Left colon (tissue), 2 donors: ENCODE measurements at regions not wholly inside any gene's neighbourhood (a gene's known extent, or its start where the extent isn't known, plus 50 kb on each side); places are given as distances from the start of the nearest gene placed in this dataset.
"Not testable (repeated sequence)": the region's sequence is repeated elsewhere in the genome, so short reads cannot be mapped to it uniquely, and the experiment has no call there.

Experiments used
- ATAC-seq: fragments of 200-7000 bp; cut with Tn5 transposase; one replicate; pipeline ENCODE4 v1.9.1; 2020; ENCODE audit warnings: mild to moderate bottlenecking, moderate library complexity
- DNase-seq, 2 donors: peaks; one replicate each; pipeline ENCODE4 v3.0.0-alpha.2; 2020
- intact Hi-C, 2 donors: fragments of 100-400 bp; cut with DNase I in 1 of 2; cut with micrococcal nuclease in 1 of 2; formaldehyde crosslinking; loops; one replicate each; pipeline versions ENCODE4 v1.11.2 to v1.14.0; 2022; cut with DNase I, micrococcal nuclease
- donor health status: DM: no; HTN: no; CAD: no.
- donor health status: DM: yes; HTN: yes; CAD: no.

DNA sequence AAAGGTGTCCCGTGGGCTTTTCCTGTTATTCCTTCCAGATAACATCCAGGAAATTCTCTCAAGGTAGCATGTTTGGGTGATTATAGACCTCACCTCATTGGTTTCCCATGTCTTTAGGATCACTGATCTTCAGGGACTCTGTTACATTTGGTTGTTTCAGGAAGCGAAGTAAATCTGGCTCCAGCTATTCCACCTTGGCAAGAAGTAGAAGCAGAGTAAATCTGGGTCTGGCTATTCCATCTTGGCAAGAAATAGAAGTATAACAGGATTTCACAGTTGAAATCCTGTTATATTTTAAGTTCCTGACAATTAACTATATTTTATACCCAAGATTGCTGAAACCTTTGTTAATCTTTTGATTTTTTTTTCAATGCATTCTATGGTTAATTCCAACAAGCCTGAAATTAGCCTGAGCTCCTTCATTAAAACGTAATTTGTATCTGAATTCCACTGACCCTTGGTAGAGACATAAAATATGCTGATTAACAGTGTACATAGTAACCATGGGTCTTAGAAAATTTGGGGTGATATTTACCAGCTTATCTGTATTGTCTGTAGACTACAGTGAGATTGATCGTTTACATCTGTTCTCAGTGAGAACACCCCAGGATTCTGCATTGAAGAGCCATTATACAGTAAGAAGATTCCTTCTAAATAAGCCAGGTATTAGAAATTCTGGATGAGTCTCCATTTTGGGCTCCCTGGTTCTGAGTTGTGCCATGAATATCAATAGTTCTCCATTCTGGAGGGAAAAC lies 267.6 kb upstream of the SLITRK6 start:
- intact Hi-C loops = no loop called here
- no peak for DNase-seq
- ATAC-seq = no peak

DNA sequence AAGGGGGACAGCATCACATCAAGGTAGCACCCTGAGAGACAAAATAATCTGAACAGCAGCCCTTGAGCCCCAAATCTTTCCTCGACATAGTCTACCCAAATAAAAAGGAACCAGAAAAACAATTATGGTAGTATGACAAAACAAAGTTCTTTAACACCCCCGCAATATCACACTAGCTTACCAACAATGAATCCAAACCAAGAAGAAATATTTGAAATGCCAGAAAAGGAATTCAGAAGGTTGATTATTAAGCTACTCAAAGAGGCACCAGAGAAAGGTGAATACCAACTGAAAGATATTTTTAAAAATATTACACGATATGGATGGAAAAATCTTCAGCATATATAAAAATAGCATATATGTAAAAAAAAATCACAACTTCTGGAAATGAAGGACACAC lies 252.9 kb upstream of the SLITRK6 start:
- intact Hi-C loops = no loop called here
- ATAC-seq = no peak
- no peak for DNase-seq

DNA sequence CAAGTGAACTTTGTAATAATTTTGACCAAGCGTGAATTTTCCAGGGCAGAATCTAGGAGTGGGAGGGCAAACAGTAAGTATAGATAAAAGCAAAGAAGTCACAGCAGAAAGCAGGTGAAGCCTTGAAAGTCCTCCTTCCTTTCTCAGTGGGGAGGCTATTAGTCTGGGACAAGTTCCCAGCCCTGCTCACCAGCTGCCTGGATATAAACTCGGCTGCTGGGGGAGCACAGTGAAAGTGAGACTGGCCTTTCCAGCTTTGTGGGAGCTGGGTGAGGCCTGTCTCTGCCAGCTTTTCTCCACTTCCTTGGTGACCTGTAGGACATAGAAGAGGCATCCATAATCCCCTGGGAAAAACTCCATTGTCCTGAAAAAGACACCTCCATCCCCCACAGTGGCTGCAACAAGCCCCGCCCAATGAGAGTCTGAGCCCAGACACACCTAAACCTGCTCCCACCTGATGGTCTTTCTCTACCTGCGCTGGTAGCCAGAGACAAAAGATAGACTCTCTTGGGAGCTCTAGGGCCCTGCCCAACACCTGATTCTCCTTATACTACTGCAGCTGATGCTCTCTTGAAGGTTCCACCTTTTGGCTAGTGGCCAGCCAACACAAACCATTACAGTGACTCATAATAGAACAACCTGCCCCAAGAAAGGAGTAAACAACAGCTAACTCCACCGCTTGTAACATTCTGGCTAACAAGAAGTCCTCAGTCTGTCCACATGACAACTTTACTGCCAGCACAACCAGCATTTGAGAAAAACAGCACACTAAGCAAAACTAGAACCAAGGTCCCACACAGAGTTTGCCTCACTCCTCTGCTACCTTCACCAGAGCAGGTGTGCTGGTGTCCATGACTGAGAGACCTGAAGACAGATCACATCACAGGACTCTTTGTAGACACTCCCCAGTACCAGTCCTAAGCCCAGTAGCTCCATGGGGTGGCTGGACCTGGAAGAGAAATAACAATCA lies 252.2 kb upstream of the SLITRK6 start:
- DNase-seq = peak in 1 of 2 donors; percentile 26
- intact Hi-C loops = no loop called here

DNA sequence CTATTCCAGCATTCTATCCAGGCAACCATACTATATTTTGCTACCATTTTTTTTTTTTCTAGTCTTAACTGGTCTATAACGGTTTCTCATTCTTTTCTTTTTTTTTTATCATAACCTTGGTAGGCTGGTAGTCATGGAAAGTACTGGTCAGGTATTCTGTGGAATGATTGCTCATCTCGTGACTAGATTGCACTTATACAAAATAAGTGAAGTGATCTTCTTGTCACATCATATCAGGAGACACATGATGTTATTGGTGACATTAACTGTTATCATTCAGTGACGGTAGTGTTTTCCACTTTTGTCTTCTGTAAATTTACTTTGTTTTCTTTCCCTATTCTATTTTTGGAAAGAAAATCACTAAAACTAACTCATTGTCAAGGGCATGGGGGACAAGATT lies 239.3 kb upstream of the SLITRK6 start:
- DNase-seq = no peak
- intact Hi-C loops = no loop called here
- ATAC-seq = no peak

More for the DNA sequence above, 252.2 kb upstream of the SLITRK6 start:
- no peak for ATAC-seq

DNA sequence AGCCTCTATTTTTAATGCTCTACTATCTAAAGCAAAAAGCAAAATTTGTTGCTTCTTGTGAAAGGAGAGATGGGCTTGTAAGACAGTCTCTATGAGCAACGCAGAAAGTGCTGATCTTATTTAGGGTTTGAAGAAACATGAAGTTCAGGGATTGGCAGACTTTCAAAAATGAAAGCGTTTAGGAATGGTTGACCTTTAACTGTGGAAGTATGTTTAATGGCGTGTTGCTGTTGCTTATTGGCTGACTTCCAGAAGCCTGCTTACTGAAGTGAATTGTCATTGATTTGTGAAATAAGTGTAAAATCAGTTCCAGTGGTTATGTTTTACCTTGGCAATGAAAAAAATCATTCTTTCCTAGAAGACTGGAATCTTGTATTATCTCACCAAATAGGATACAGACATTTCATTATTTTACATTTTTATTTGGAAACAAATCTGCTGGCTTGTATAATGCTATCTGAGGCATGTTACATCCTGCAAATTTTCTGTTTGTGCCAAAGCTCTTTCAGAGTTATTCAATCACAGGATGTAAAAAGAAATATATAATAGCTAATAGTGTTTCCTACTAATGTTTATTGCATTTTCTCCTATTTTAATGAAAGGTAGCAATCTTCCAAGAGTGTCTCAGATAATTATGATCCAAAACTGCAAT lies 221.3 kb upstream of the SLITRK6 start:
- intact Hi-C loops = no loop called here
- DNase-seq = no peak

DNA sequence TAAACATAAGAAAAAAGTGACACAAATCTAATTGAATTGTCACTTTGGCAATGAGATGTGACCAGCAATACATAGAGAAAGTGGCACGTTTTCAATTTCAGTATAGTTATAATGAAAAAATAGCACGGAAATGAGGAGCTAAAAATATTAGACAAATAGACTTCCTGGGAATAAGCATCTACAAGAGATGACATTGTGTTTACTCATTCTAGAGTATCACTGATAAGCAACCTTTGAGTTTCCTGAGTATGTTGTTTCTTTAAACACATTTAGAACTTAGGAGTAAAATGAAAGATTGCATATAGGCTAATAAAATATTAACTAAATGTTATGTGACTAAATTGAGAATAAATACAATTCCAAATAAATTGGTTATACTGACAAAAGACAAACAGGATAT lies 207.1 kb upstream of the SLITRK6 start:
- intact Hi-C loops = no loop called here
- ATAC-seq (no peak), DNase-seq (no peak)

More for the DNA sequence above, 221.3 kb upstream of the SLITRK6 start:
- ATAC-seq = no peak

DNA sequence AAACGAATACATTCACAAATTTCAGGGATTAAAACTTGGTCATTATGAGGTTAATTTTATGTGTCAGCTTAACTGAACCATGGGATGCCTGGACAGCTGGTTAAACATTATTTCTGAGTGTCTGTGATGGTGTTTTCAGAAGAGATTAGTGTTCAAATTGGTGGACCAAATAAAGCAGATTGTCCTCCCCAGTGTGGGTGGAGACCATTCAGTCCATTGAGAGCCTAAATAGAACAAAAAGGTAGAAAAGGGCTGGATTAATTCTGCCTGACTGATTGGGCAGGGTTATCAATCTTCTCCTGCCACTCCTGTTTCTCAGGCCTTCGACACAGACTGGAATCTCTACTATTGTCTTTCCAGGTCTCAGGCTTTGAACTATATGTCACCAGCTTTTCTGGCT lies 203.8 kb upstream of the SLITRK6 start:
- intact Hi-C loops = no loop called here
- no peak for ATAC-seq
- no peak for DNase-seq

DNA sequence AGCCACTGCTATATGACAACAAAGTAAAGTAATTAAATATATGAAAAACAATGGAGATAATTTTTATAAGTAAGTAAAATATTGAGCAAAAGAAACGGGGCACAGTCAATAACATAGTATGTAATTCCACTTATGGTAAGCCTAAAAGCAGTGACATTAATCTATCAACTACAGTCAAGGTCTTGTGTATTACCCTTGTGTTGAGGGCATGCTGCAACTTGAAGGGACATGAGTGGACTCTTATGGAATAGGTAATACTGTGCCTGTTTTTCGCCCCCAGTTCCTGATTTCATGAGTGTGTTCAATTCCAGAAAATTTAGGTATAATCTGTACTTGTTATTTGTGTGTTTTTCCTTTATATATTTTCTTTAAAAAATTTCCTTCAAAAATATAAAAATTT lies 201.3 kb upstream of the SLITRK6 start:
- DNase-seq (no peak), ATAC-seq (no peak)
- intact Hi-C loops = no loop called here

DNA sequence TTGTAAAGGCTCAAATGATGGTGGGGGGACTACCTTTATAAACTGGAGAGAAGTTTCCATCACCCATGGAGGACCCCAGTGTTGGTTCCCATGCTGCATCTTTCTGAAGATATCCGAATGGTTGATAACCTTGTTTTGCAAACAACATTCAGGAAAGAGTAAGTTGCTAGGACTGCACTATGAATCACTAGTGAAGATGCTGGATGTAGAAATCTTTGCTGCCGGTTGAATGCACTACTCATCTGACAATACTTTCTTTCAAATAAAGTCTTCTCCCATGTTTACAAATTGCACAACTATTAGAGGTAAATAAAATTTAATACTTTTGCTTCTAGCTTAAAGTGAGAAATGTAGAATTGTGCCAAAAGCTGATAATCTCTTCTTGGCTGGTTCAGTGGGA lies 198.4 kb upstream of the SLITRK6 start:
- no peak for DNase-seq
- intact Hi-C loops = no loop called here
- ATAC-seq = no peak

DNA sequence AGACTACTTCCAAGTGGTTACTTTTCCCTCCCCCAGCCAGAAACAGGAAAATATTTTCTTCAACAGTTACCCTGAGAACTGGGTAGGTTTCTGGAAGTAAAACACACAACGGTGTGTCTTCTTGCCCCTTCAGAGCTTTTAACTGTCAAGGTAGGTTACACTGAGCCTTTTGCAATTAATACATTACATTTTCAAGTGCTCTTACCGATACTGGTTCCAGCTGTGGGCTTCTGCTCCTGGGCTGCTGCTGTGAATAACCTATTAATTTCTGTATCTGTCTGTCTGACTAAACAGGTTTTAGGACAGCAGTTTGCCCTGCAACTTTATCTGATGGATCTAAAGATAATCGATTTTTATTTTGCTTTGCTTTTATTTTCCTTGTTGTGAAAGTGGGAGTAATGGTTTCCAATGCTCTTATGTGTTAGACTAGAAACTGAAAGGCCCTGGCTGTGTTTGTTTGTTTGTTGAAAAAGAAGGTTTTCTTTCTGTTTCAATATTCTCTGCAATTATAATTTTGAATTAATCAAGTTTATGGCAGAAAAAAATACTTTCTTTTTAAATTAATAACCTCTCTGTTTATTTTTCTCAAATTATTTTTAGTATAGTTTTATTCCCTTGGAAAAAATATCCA lies 196.7 kb upstream of the SLITRK6 start:
- intact Hi-C loops = no loop called here
- DNase-seq = no peak
- no peak for ATAC-seq

DNA sequence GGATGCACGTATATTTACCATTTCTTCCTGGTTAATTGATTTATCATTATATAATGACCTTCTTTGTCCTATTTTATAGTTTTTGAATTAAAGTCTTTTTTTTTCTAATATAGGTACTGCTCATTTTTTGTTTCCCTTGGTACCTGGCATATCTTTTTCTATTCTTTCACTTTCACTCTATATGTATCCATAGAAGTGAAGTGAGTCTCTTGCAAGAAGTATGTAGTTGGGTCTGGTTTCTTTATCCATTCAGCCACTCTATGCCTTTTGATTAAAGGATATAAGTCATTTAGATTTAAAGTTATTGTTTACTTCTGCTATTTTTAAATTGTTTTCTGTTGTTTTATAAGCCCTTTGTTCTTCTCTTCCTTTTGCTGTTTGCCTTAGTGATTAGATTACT lies 194.3 kb upstream of the SLITRK6 start:
- intact Hi-C loops = no loop called here
- DNase-seq (no peak), ATAC-seq (no peak)

DNA sequence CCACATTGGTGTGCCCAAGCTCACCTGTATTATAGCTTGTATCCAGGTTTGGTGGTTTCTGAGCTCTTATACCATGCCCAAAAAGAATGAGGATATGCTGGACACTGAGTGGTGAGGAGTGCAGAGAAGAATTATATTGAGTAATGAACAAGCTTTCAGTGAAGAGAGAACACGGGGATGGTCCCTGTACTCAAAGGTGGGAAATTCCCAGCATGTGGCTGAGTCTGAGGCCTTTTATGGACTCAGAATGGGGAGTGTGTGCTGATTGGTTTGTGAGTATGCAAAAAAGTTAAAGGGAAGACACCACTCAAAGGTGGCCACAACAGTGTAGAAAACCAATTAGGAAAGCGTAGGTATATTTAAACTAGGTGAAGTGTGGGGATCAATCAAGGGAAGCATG lies 191.2 kb upstream of the SLITRK6 start:
- intact Hi-C loops = no loop called here
- ATAC-seq (no peak), DNase-seq (no peak)

DNA sequence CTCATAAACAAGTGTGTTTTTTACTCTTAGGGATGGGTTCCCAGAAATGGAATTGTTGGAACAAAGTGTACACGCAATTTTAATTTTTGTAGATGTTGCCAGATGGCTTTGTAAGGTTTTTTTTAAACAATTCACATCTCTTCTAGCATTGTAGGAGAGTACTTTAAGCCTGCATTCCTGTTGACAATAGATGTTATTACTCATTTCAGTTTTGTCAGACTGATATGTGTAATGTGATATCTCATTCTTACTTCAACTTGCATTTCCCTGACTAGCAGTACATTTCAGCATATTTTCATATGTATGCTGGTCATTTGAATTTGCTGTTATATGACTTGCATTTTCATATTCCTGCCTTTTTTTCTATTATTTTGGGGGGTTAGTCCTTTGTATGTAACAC lies 186.6 kb upstream of the SLITRK6 start:
- no peak for DNase-seq
- ATAC-seq = no peak
- intact Hi-C loops = no loop called here

DNA sequence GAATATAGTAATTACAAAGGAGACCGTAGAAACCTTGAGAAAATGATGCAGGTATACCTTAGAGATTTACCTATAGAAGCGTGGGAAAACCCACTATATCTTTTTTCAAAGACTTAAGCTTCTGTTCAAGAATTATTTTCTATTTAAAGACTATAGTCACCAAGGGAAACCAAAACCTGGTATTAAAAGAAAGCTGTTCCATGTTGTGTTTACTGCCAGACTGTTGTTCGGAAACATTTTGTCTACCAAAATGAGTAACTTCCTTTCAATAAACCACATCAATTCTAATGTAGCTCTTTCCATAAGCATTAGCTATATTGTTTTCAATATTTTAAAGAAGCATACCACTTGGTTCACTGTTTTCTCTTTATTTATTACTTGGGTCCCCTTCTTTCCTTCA lies 182.9 kb upstream of the SLITRK6 start:
- ATAC-seq (no peak), DNase-seq (no peak)
- intact Hi-C loops = no loop called here

DNA sequence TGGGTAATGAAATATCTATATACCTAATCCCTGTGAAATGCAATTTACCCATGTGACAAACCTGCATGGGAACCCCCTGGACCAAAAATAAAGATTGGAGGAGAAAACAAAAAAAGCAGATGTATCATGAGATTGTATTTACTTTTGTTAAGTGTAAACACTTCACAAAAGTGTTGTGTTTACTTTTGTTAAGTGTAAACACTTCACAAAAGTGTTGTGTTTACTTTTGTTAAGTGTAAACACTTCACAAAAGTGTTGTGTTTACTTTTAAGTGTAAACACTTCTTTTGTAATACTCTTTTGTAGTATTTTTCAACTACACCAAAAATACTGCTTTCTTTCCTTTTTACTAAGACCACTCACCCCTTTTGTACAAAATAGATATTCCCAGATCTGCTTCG lies 181.2 kb upstream of the SLITRK6 start:
- intact Hi-C loops, DNase-seq, ATAC-seq: not testable (repeated sequence)

DNA sequence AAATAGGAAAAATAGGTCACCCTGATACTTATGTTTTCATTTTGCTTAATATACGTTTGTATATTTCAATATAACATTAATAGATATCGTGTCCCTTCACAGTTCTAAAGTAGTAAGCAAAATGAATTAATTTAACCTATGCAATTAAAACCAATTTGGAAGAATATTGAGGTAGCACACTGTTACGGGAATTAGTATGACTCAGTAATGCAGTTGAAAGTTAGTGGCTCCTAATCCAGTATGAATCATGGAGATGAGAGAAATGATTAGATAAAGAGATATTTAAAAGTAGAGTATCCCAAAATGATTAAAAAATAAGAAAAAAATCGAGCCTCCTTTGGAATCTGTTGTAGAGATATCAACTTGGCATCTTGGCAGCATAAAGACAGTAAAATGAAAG lies 177.0 kb upstream of the SLITRK6 start:
- no peak for ATAC-seq
- intact Hi-C loops = no loop called here
- no peak for DNase-seq

DNA sequence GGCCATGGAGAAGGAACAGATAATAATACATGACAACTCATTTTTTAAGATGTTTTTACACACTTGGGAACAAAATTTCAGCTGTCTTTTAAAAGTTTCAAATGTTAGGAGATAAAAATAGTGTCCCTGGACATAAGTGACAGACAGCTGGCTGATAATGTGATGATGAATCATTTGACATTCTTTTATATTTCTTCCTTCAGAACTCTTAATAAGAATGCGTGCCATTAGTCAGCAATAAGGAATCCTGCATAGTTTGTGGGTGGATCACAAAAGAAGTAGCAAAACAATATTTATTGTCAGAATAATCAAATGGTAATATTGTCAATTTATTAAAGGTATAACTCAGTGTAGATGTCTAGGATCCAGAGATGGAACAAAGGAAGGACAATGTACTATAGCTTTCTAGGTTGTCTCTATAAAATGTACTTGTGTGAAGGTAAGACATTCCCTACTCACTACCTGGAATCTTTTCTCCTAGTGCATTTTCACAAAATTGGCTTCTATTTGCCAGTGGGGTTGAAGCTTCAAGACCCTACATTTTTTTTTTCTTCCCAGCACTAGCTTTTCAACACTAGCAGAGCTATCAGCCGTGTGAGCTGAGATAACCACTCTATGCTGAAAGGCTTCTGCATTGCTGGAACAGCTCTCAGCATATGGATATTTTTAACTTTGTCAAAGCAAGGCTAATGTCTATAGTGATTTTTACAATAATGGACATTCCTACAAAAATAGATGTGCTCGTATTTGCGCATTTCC lies 175.6 kb upstream of the SLITRK6 start:
- ATAC-seq (no peak), DNase-seq (no peak)
- intact Hi-C loops = no loop called here

DNA sequence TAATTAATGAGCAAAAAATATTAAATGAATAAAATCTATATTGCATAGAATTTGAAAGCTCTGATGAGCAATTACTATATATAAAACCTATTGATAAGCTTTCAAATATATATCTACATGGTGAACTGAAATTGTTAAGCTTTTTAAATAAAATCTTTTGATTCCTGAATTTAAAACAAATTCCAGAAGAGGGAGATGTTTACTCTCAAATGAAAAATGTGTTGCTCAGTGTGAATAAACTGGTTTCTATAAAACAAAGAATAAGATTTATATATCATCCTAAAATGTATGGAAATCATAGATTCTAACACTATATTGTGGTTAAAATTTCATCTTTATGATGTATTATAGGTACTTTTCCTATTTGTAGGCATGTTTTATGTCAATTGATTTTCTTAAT lies 171.5 kb upstream of the SLITRK6 start:
- ATAC-seq = no peak
- intact Hi-C loops = no loop called here
- no peak for DNase-seq

DNA sequence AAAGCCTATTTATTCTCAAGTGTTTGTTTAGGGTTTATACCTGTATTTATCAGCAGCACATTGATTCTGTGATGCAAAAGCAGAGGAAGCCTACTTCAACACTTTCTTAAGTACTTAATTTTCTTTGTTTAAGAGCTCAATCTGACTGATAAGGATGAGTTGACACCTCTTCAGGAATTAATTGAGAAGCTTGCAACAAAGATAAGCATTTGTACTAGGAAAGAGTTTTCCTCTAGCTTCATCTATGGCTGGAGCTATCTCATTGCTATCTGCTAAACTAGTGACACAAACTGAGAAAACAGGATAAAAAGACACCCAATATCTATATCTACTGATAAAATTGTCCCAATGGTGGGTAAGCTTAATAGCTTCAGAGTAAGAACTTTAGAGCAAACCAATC lies 170.1 kb upstream of the SLITRK6 start:
- intact Hi-C loops = no loop called here
- ATAC-seq = no peak
- no peak for DNase-seq
